ENCODE measurements at regions not wholly inside any gene's neighbourhood (a gene's known extent, or its start where the extent isn't known, plus 50 kb on each side); places are given as distances from the start of the nearest gene placed in this dataset.
A peak's percentile ranks its signal among the peaks of the same experiment; 100 is the strongest.

- DNase-seq (ENCODE audit: low read depth in 2 of 2), result no peak
These were observed 196.9 kb upstream of the BANK1 start for GRCh38 chr4:101593666-101594065.

GRCh38 chr4:101584306-101584705 lies 206.2 kb upstream of the BANK1 start:
- no peak for DNase-seq (ENCODE audit: low read depth in 2 of 2)

- DNase-seq (ENCODE audit: low read depth in 2 of 2), result no peak
These were observed 215.8 kb upstream of the PPP3CA start for GRCh38 chr4:101563126-101563525.

GRCh38 chr4:101556842-101557241 lies 209.5 kb upstream of the PPP3CA start:
- DNase-seq (ENCODE audit: low read depth in 2 of 2), result no peak

- no peak for DNase-seq (ENCODE audit: low read depth in 2 of 2)
These were observed 208.1 kb upstream of the PPP3CA start for GRCh38 chr4:101555341-101555880.

GRCh38 chr4:101540336-101540735 lies 193.0 kb upstream of the PPP3CA start:
- DNase-seq (ENCODE audit: low read depth in 2 of 2), result no peak

- DNase-seq (ENCODE audit: low read depth in 2 of 2), result no peak
These were observed 181.2 kb upstream of the PPP3CA start for GRCh38 chr4:101528526-101528925.

GRCh38 chr4:101527188-101527587 lies 179.9 kb upstream of the PPP3CA start:
- peak; percentile 39 to 41 for DNase-seq (ENCODE audit: low read depth in 2 of 2)

- DNase-seq (ENCODE audit: low read depth in 2 of 2), result no peak
These were observed 168.2 kb upstream of the PPP3CA start for GRCh38 chr4:101515566-101515965.

GRCh38 chr4:101515099-101515498 lies 167.8 kb upstream of the PPP3CA start:
- DNase-seq (ENCODE audit: low read depth in 2 of 2), result no peak

- no peak for DNase-seq (ENCODE audit: low read depth in 2 of 2)
These were observed 165.1 kb upstream of the PPP3CA start for GRCh38 chr4:101512416-101512815.

- no peak for DNase-seq (ENCODE audit: low read depth in 2 of 2)
These were observed 154.1 kb upstream of the PPP3CA start for GRCh38 chr4:101501421-101501820.

- no peak for DNase-seq (ENCODE audit: low read depth in 2 of 2)
These were observed 153.4 kb upstream of the PPP3CA start for GRCh38 chr4:101500742-101501141.

- DNase-seq (ENCODE audit: low read depth in 2 of 2), result no peak
These were observed 127.9 kb upstream of the PPP3CA start for GRCh38 chr4:101475246-101475645.

- DNase-seq (ENCODE audit: low read depth in 2 of 2), result no peak
These were observed 123.9 kb upstream of the PPP3CA start for GRCh38 chr4:101471201-101471600.

GRCh38 chr4:101464596-101464995 lies 117.3 kb upstream of the PPP3CA start:
- no peak for DNase-seq (ENCODE audit: low read depth in 2 of 2)

- no peak for DNase-seq (ENCODE audit: low read depth in 2 of 2)
These were observed 111.6 kb upstream of the PPP3CA start for GRCh38 chr4:101458914-101459313.

GRCh38 chr4:101458473-101458872 lies 111.1 kb upstream of the PPP3CA start:
- DNase-seq (ENCODE audit: low read depth in 2 of 2), result no peak

- no peak for DNase-seq (ENCODE audit: low read depth in 2 of 2)
These were observed 103.8 kb upstream of the PPP3CA start for GRCh38 chr4:101451086-101451485.

- no peak for DNase-seq (ENCODE audit: low read depth in 2 of 2)
These were observed 94.1 kb upstream of the PPP3CA start for GRCh38 chr4:101441446-101441845.

- DNase-seq (ENCODE audit: low read depth in 2 of 2), result no peak
These were observed 92.6 kb upstream of the PPP3CA start for GRCh38 chr4:101439926-101440325.

- no peak for DNase-seq (ENCODE audit: low read depth in 2 of 2)
These were observed 74.1 kb upstream of the PPP3CA start for GRCh38 chr4:101421386-101421785.

GRCh38 chr4:101420661-101421060 lies 73.3 kb upstream of the PPP3CA start:
- no peak for DNase-seq (ENCODE audit: low read depth in 2 of 2)

- no peak for DNase-seq (ENCODE audit: low read depth in 2 of 2)
These were observed 72.2 kb upstream of the PPP3CA start for GRCh38 chr4:101419336-101420135.
